A673 (cell line): ENCODE measurements at regions not wholly inside any gene's neighbourhood (a gene's known extent, or its start where the extent isn't known, plus 50 kb on each side); places are given as distances from the start of the nearest gene placed in this dataset.

ENCODE experiments used
- CTCF ChIP-seq: fragments of 300-800, 200-600 bp; sonication (generic); conservative IDR thresholded peaks from 2 replicates; pipeline ENCODE4 v1.5.1; 2017; ENCODE audit warnings: low read depth, mild to moderate bottlenecking, antibody characterized with exemption, low read length, moderate library complexity, mixed read lengths
- EZH2 ChIP-seq: fragments of 200-600 bp; sonication (generic); IDR thresholded peaks from 2 replicates; pipeline ENCODE4 v1.6.1; 2017; ENCODE audit warnings: borderline replicate concordance, low read depth, mild to moderate bottlenecking, mixed read lengths, antibody characterized with exemption, low read length; ENCODE audit not compliant: poor library complexity, severe bottlenecking

- TF ChIP-seq CTCF (no peak), EZH2 (no peak)
Observed at GRCh38 chr9:113709721-113710120, 166.4 kb upstream of the ZNF618 start.
